SU-DHL-6 (cell line): ENCODE measurements at regions not wholly inside any gene's neighbourhood (a gene's known extent, or its start where the extent isn't known, plus 50 kb on each side); places are given as distances from the start of the nearest gene placed in this dataset.

Experiments
- EZH2phosphoT487 ChIP-seq: fragments of 200-600 bp; sonication (generic), shearing (Covaris generic); conservative IDR thresholded peaks from 2 replicates; pipeline ENCODE4 v1.6.1; 2018; ENCODE audit warnings: mild to moderate bottlenecking, antibody characterized with exemption, low read length, moderate library complexity, mixed read lengths
- TF ChIP-seq, protein P1 (sequence below): fragments of 200-600 bp; sonication (generic); IDR thresholded peaks from one replicate; pipeline ENCODE4 v1.5.1; 2017; ENCODE audit warnings: antibody characterized with exemption, mild to moderate bottlenecking, low read length, moderate library complexity; ENCODE audit not compliant: insufficient read depth, poor library complexity, severe bottlenecking

DNA sequence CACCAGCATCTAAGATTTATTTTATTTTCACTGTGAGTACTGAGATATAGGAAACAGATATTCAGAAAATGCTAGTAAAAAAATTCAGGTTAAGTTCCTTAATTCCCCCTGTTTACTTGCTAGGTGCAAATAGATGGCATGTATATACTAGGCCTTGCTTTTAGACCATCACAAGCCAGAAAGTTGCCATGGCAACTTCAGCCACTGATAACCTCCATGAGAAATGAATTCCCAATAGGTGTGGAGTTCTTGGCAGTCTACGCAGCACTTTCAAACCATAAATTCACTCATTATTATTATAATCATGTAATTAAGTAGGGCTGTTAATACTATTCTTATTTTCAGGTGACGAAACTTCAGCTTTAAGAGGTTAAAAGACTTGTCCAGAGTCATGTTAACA lies 251.6 kb upstream of the TFAP2D start:
- TF ChIP-seq, protein P1, sequence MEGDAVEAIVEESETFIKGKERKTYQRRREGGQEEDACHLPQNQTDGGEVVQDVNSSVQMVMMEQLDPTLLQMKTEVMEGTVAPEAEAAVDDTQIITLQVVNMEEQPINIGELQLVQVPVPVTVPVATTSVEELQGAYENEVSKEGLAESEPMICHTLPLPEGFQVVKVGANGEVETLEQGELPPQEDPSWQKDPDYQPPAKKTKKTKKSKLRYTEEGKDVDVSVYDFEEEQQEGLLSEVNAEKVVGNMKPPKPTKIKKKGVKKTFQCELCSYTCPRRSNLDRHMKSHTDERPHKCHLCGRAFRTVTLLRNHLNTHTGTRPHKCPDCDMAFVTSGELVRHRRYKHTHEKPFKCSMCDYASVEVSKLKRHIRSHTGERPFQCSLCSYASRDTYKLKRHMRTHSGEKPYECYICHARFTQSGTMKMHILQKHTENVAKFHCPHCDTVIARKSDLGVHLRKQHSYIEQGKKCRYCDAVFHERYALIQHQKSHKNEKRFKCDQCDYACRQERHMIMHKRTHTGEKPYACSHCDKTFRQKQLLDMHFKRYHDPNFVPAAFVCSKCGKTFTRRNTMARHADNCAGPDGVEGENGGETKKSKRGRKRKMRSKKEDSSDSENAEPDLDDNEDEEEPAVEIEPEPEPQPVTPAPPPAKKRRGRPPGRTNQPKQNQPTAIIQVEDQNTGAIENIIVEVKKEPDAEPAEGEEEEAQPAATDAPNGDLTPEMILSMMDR: no peak
- no peak for TF ChIP-seq EZH2phosphoT487
